ENCODE measurements at regions not wholly inside any gene's neighbourhood (a gene's known extent, or its start where the extent isn't known, plus 50 kb on each side); places are given as distances from the start of the nearest gene placed in this dataset.

DNA sequence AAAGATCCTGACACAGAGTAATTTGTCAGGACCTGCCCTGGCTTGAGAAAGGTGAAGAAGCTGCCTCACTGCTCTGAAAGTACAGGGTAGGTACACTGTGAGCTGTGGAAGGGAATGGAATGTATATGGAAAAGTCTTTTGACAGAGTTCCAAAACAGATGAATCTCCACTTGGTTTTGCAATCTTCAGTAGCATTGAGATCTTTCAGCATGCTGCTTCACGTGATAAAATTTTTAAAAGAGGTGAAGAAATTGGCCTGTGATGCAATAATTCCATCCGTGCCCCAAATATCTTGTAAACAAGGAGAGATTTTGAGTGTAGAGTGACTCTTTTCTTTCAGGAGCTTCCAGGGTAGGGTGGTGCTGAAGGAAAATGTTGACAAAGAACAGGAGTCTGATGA is 123.1 kb downstream of the OSR1 start:
- TF ChIP-seq, protein P1, sequence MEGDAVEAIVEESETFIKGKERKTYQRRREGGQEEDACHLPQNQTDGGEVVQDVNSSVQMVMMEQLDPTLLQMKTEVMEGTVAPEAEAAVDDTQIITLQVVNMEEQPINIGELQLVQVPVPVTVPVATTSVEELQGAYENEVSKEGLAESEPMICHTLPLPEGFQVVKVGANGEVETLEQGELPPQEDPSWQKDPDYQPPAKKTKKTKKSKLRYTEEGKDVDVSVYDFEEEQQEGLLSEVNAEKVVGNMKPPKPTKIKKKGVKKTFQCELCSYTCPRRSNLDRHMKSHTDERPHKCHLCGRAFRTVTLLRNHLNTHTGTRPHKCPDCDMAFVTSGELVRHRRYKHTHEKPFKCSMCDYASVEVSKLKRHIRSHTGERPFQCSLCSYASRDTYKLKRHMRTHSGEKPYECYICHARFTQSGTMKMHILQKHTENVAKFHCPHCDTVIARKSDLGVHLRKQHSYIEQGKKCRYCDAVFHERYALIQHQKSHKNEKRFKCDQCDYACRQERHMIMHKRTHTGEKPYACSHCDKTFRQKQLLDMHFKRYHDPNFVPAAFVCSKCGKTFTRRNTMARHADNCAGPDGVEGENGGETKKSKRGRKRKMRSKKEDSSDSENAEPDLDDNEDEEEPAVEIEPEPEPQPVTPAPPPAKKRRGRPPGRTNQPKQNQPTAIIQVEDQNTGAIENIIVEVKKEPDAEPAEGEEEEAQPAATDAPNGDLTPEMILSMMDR (conservative IDR thresholded peaks at IDR 0.05; ENCODE audit: low read length): no peak
- no peak for TF ChIP-seq EZH2phosphoT487 (IDR thresholded peaks at IDR 0.05; ENCODE audit: borderline replicate concordance)

Data from Loucy (cell line).